Parathyroid adenoma (tissue), 2 donors: ENCODE measurements at regions not wholly inside any gene's neighbourhood (a gene's known extent, or its start where the extent isn't known, plus 50 kb on each side); places are given as distances from the start of the nearest gene placed in this dataset.

Source experiments
- H2AFZ ChIP-seq: fragments of 300-600 bp; sonication (generic); one replicate; pipeline ENCODE4 v1.7.0; 2017; ENCODE audit warnings: antibody characterized with exemption, mild to moderate bottlenecking
- H3K27ac ChIP-seq: fragments of 300-600 bp; sonication (generic); one replicate; pipeline ENCODE4 v1.7.0; 2017
- H3K27me3 ChIP-seq: fragments of 300-600 bp; sonication (generic); one replicate; pipeline ENCODE4 v1.7.0; 2017; ENCODE audit warnings: low read length; ENCODE audit not compliant: control insufficient read depth, insufficient read depth
- H3K36me3 ChIP-seq: fragments of 300-600 bp; sonication (generic); one replicate; pipeline ENCODE4 v1.7.0; 2017; ENCODE audit warnings: low read length; ENCODE audit not compliant: control insufficient read depth, insufficient read depth
- H3K4me1 ChIP-seq: fragments of 300-600 bp; sonication (generic); one replicate; pipeline ENCODE4 v1.7.0; 2017; ENCODE audit warnings: control low read depth
- H3K4me2 ChIP-seq: fragments of 300-600 bp; sonication (generic); one replicate; pipeline ENCODE4 v1.7.0; 2017; ENCODE audit warnings: low read length
- H3K4me3 ChIP-seq: fragments of 300-600 bp; sonication (generic); one replicate; pipeline ENCODE4 v1.7.0; 2017; ENCODE audit warnings: low read depth, low read length
- H3K79me2 ChIP-seq: fragments of 300-600 bp; sonication (generic); one replicate; pipeline ENCODE4 v1.7.0; 2017; ENCODE audit warnings: control low read depth
- H3K9ac ChIP-seq: fragments of 300-600 bp; sonication (generic); one replicate; pipeline ENCODE4 v1.7.0; 2017; ENCODE audit warnings: mild to moderate bottlenecking
- H3K9me3 ChIP-seq: fragments of 300-600 bp; sonication (generic); one replicate; pipeline ENCODE4 v1.7.0; 2017; ENCODE audit warnings: low read length; ENCODE audit not compliant: control insufficient read depth
- CTCF ChIP-seq: fragments of 300-600 bp; sonication (generic); IDR thresholded peaks from one replicate; pipeline ENCODE4 v1.7.0; 2017; ENCODE audit warnings: antibody characterized with exemption, mild to moderate bottlenecking
- donor health status: primary hyperparathyroidism.

- Histone ChIP-seq H3K4me1 (no peaks in the 10 kb centered on the region), H3K27me3 (no peaks in the 10 kb centered on the region), H2AFZ (no peak overlapping the region), H3K36me3 (no peaks in the 10 kb centered on the region), H3K9me3 (no peaks in the 10 kb centered on the region), H3K79me2 (no peaks in the 10 kb centered on the region), H3K4me2 (no peak overlapping the region), H3K4me3 (no peak overlapping the region), H3K27ac (no peak overlapping the region), H3K9ac (no peak overlapping the region)
- no peak for TF ChIP-seq CTCF
Measured at GRCh38 chr3:44070841-44071546, 170.7 kb upstream of the TOPAZ1 start.

GRCh38 chr3:44072601-44073540 is 168.8 kb upstream of the TOPAZ1 start:
- Histone ChIP-seq H3K4me2 (no peak overlapping the region), H3K27me3 (no peaks in the 10 kb centered on the region), H3K36me3 (no peaks in the 10 kb centered on the region), H3K4me1 (peaks cover 3% of the 10 kb centered on the region), H3K79me2 (no peaks in the 10 kb centered on the region), H3K9ac (no peak overlapping the region), H3K27ac (no peak overlapping the region), H3K4me3 (no peak overlapping the region), H2AFZ (no peak overlapping the region), H3K9me3 (no peaks in the 10 kb centered on the region)
- TF ChIP-seq CTCF: no peak

- Histone ChIP-seq H3K9me3 (no peaks in the 10 kb centered on the region), H3K9ac (no peak overlapping the region), H3K27me3 (no peaks in the 10 kb centered on the region), H3K4me3 (no peak overlapping the region), H3K4me1 (peaks cover 3% of the 10 kb centered on the region), H3K36me3 (no peaks in the 10 kb centered on the region), H2AFZ (no peak overlapping the region), H3K4me2 (no peak overlapping the region), H3K27ac (no peak overlapping the region), H3K79me2 (no peaks in the 10 kb centered on the region)
- TF ChIP-seq CTCF: no peak
Measured at GRCh38 chr3:44074181-44074580, 167.5 kb upstream of the TOPAZ1 start.

GRCh38 chr3:44076221-44076829 is 165.4 kb upstream of the TOPAZ1 start:
- H3K4me2 ChIP-seq: no peak overlapping the region
- no peak overlapping the region for H3K9ac ChIP-seq
- no peak overlapping the region for H2AFZ ChIP-seq
- H3K36me3 ChIP-seq: no peaks in the 10 kb centered on the region
- no peak overlapping the region for H3K4me3 ChIP-seq
- no peaks in the 10 kb centered on the region for H3K27me3 ChIP-seq
- no peaks in the 10 kb centered on the region for H3K79me2 ChIP-seq
- H3K27ac ChIP-seq: no peak overlapping the region
- H3K9me3 ChIP-seq: no peaks in the 10 kb centered on the region
- H3K4me1 ChIP-seq: peaks cover 3% of the 10 kb centered on the region
- TF ChIP-seq CTCF: no peak
